ENCODE measurements at regions not wholly inside any gene's neighbourhood (a gene's known extent, or its start where the extent isn't known, plus 50 kb on each side); places are given as distances from the start of the nearest gene placed in this dataset.

DNA sequence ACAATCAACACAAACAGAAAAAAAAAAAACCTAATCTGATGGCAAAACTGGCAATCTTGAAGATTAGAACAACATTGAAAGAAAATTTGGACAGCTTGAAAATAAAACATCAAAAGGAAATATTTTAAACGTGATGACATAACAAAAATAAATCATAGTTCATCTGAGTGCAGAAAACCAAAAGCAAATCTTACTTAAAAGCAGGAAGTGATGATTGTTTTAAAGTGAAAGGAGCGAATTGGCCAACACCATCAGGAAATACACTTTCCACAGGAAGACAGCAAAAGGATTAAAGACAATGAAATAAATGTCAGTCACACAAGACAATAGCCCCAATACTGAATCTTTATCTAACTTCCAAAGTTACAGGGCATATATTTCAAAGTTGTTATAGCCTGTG lies 696.5 kb upstream of the CHORDC1 start:
- Mint-ChIP-seq H3K27ac (no peak overlapping the region), H3K9me3 (peaks cover 0 to 10% (median 4%) of the 10 kb centered on the region in 9 donors), H3K27me3 (no peaks in the 10 kb centered on the region), H3K4me1 (no peaks in the 10 kb centered on the region), H3K4me3 (no peak overlapping the region), H3K36me3 (no peaks in the 10 kb centered on the region)
- ATAC-seq (no peak), DNase-seq (no peak)
- POLR2A ChIA-PET: no interaction called here

DNA sequence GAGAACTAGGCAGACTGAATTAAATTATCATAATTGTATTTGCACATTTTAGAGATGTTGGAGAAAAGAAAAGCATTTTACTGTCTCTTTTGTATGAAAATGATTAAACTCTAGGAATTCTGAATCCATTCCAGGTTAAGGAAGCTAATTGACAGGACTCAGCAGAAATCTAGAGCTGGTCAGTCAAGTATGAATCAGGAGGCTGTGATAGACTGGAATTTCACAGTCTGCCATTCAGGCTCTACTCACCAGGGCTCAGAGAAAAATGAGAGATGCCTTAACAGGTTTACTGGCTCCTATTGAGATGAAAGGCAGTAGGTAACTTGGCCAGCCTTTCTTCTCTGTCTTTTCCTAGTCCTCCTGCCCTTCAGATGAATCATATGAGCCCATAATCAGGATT lies 693.9 kb upstream of the CHORDC1 start:
- ATAC-seq: no peak
- no peaks in the 10 kb centered on the region for H3K36me3 Mint-ChIP-seq
- DNase-seq: no peak
- POLR2A ChIA-PET: no interaction called here
- no peaks in the 10 kb centered on the region for H3K27me3 Mint-ChIP-seq
- no peak overlapping the region for H3K27ac Mint-ChIP-seq
- H3K9me3 Mint-ChIP-seq: peaks cover 0 to 6% (median 4%) of the 10 kb centered on the region in 9 donors
- H3K4me3 Mint-ChIP-seq: no peak overlapping the region
- no peaks in the 10 kb centered on the region for H3K4me1 Mint-ChIP-seq

DNA sequence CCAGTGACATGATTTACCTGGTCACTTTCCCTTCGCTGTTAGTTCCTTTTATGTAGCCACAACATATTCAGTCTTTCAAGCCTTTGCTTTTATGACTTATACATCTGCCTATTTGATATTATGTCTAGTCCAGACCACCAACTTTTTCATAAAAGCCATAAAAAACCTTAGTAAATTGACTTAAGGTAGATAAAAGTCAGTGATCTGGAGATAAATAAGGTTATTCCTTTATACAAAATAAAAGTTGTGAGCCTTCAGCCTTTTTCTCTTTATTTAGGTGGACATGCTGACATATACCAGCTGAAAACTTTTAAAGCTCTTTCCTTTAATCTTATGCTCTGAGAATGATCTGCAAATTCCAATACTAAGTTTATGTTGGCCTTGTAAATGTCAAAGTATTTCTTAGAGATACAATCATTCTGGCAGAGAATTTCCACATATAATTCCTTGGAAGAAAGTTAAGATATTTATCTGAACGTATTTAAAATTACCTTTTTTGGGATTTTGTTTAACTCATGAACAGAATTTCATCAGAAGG lies 690.4 kb upstream of the CHORDC1 start:
- Mint-ChIP-seq H3K4me1 (no peaks in the 10 kb centered on the region), H3K27ac (no peak overlapping the region), H3K4me3 (no peak overlapping the region), H3K9me3 (peaks cover 0 to 10% (median 3%) of the 10 kb centered on the region in 9 donors), H3K27me3 (no peaks in the 10 kb centered on the region), H3K36me3 (no peaks in the 10 kb centered on the region)
- DNase-seq: no peak
- POLR2A ChIA-PET: no interaction called here
- no peak for ATAC-seq

DNA sequence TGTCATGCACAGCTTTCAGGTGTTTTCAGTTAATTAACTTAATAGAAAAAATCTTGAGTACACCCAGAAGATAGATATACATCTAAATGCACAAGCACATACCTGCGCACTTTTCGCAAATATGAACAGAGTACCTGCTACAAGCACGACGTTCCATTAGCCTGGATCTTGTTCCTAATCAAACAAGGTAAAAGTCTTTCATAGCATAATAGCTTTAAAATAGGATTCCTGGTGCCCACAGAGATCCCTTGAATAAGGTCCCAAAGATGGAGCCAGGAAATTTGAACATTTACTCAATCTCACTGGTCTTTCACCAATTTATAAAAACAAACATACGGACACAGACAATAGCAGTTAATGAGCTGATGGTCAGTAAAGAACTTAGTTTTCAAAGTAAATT lies 689.8 kb upstream of the CHORDC1 start:
- DNase-seq (no peak), ATAC-seq (no peak)
- peaks cover 0 to 10% (median 3%) of the 10 kb centered on the region in 9 donors for H3K9me3 Mint-ChIP-seq
- H3K36me3 Mint-ChIP-seq: no peaks in the 10 kb centered on the region
- no peaks in the 10 kb centered on the region for H3K27me3 Mint-ChIP-seq
- no peaks in the 10 kb centered on the region for H3K4me1 Mint-ChIP-seq
- no peak overlapping the region for H3K4me3 Mint-ChIP-seq
- POLR2A ChIA-PET: no interaction called here
- H3K27ac Mint-ChIP-seq: no peak overlapping the region

DNA sequence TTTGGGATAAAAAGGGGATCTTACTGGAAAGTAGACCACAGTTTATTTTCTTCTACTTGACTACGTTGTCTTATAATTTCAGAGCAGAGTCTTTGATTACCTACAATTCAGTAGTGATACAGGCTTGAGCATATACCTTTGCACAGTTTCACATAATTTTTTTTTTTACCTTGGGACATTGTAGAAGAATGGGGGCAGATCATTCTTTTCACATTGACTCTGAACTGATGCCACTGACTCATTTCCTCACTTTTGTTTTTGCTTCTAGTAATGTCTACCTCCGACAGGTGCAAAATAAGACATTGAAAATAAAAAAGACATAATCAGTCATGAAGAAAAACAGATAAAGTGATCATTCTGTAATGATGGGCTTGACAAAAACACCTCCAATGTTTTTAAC lies 688.3 kb upstream of the CHORDC1 start:
- DNase-seq (no peak), ATAC-seq (no peak)
- no peaks in the 10 kb centered on the region for H3K4me1 Mint-ChIP-seq
- no peaks in the 10 kb centered on the region for H3K27me3 Mint-ChIP-seq
- H3K9me3 Mint-ChIP-seq: peaks cover 0 to 10% (median 4%) of the 10 kb centered on the region in 9 donors
- H3K36me3 Mint-ChIP-seq: no peaks in the 10 kb centered on the region
- no peak overlapping the region for H3K27ac Mint-ChIP-seq
- POLR2A ChIA-PET: no interaction called here
- no peak overlapping the region for H3K4me3 Mint-ChIP-seq

DNA sequence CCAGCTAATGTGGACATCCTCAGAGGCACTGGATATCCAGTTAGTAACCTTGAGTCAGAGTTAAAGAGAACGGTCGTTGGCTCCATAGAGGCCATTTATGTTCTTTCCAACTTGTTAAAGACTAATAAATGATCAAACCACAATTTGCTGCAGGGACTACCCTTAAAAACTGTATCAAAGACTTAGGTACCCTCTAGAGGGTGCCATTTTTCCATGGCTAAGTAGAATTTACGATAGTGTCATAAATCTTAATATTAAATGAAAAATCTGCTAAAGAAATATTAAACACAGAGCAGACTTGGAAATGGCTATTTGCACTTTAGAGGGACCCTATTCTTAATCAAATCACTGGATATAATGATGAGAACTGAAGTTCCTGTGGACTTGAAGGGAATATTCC lies 685.2 kb upstream of the CHORDC1 start:
- H3K4me1 Mint-ChIP-seq: no peaks in the 10 kb centered on the region
- no peak for DNase-seq
- no peaks in the 10 kb centered on the region for H3K27me3 Mint-ChIP-seq
- H3K4me3 Mint-ChIP-seq: no peak overlapping the region
- POLR2A ChIA-PET: interaction anchor here (0.6 kb wide), 1 partner anchor 512 kb away, joined by 4 read pairs; no protein-coding TSS in a partner anchor
- H3K36me3 Mint-ChIP-seq: no peaks in the 10 kb centered on the region
- peaks cover 2 to 16% (median 9%) of the 10 kb centered on the region in 9 donors for H3K9me3 Mint-ChIP-seq
- ATAC-seq: no peak
- no peak overlapping the region for H3K27ac Mint-ChIP-seq

DNA sequence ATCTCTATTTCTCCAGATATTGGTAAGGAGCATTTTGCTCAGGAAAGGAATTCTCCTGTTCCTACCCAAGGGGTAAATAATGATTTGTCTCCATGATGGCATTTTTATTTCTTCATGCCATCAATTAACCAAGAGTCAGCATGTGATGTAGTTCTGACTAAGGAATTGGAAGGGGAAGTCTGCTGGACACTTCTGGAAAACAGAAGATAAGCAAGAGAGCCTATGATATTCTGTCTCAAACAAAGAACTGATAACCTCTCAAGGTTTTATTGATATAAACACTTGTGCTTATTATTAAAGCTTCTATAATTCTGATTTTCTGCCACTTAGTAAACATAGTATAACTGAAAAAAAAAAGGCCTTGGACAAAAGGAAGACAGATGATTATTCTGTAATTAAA lies 673.0 kb upstream of the CHORDC1 start:
- Mint-ChIP-seq H3K4me3 (no peak overlapping the region), H3K4me1 (no peaks in the 10 kb centered on the region), H3K9me3 (peaks cover 0 to 19% (median 7%) of the 10 kb centered on the region in 9 donors), H3K27me3 (no peaks in the 10 kb centered on the region), H3K36me3 (no peaks in the 10 kb centered on the region), H3K27ac (no peak overlapping the region)
- ATAC-seq (no peak), DNase-seq (no peak)
- POLR2A ChIA-PET: no interaction called here

DNA sequence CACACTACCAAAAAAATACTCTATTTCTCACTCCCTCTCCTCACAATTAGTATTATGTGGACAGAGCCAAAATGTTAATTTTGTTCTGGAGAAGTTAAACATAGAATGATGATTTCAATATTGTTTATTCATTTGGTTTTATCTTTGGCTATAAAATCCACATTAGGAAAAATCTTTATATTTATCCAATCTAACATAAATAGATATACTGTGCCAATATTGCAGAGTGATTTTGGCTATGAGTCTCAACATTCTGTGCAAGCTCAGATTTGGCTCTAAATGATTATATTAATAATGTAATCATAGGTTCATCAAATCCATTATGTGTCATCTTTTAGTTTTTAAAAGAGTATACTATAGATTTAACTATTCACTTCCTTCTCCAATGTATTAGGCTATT lies 667.5 kb upstream of the CHORDC1 start:
- peaks cover 0 to 21% (median 7%) of the 10 kb centered on the region in 9 donors for H3K9me3 Mint-ChIP-seq
- no peak overlapping the region for H3K4me3 Mint-ChIP-seq
- no peak overlapping the region for H3K27ac Mint-ChIP-seq
- ATAC-seq (no peak), DNase-seq (no peak)
- no peaks in the 10 kb centered on the region for H3K4me1 Mint-ChIP-seq
- POLR2A ChIA-PET: no interaction called here
- no peaks in the 10 kb centered on the region for H3K27me3 Mint-ChIP-seq
- H3K36me3 Mint-ChIP-seq: no peaks in the 10 kb centered on the region

DNA sequence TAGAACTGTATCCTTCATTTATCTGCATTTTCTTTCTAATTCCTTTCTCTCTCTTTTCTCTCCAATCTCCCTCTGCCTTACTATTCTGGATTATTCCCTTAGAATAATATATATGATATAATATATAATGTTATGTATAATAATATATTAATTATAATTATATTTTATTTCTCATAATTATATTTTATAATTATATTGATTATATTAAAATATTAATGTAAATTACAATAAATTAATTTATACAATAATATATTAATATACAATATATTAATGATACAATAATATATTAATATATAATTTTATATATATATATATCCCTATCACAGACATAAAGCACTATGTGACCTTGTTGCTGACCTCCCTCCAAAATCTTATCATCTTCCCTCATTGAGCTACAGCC lies 661.3 kb upstream of the CHORDC1 start:
- POLR2A ChIA-PET: no interaction called here
- H3K27me3 Mint-ChIP-seq: no peaks in the 10 kb centered on the region

DNA sequence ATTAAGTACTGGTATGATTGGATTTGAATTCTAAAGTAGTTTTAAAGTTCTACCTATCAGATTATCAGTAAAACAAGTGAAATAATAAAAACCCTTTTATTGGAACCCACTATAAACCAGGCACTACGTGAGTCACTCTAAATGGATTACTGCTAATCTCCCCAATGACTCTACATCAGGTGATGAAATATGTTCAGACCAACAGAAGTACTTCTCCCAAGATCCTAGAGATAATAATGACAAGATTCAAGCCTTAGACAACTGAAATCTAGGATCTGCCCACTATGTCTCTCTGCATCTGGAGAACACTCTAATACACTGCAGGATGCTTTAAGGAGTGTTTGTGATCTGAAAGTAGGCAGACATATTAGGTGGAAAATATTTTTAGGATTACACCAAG lies 652.1 kb upstream of the CHORDC1 start:
- no peak for ATAC-seq
- no peaks in the 10 kb centered on the region for H3K36me3 Mint-ChIP-seq
- DNase-seq: no peak
- no peak overlapping the region for H3K27ac Mint-ChIP-seq
- no peaks in the 10 kb centered on the region for H3K27me3 Mint-ChIP-seq
- peaks cover 5 to 34% (median 16%) of the 10 kb centered on the region in 9 donors for H3K9me3 Mint-ChIP-seq
- no peak overlapping the region for H3K4me3 Mint-ChIP-seq
- POLR2A ChIA-PET: no interaction called here
- H3K4me1 Mint-ChIP-seq: no peaks in the 10 kb centered on the region

More for the DNA sequence above, 661.3 kb upstream of the CHORDC1 start:
- ATAC-seq (no peak), DNase-seq (no peak)
- Mint-ChIP-seq H3K4me1 (no peaks in the 10 kb centered on the region), H3K9me3 (peaks cover 7 to 27% (median 21%) of the 10 kb centered on the region in 9 donors), H3K27ac (no peak overlapping the region), H3K36me3 (no peaks in the 10 kb centered on the region), H3K4me3 (no peak overlapping the region)

DNA sequence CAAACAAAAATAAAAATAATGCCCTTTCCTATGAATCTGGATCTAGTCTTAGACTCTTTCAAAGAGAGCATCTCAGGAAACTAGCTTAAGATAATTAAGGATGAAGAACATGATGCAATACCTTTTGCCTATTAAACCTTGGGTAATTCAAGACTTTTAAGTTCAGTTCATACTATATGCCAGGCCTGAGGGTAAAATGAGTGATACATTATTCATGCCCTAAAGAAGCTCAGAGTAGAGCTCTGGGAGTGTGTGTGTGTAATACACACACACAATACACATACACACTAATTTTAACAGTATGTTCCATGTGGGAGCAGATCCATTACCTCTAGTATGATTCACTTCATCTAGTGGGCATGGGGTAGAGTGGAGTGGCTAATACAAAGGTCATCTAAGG lies 651.4 kb upstream of the CHORDC1 start:
- Mint-ChIP-seq H3K4me1 (no peaks in the 10 kb centered on the region), H3K36me3 (no peaks in the 10 kb centered on the region), H3K27me3 (no peaks in the 10 kb centered on the region), H3K9me3 (peaks cover 5 to 32% (median 18%) of the 10 kb centered on the region in 9 donors), H3K4me3 (no peak overlapping the region), H3K27ac (no peak overlapping the region)
- DNase-seq: no peak
- POLR2A ChIA-PET: no interaction called here
- ATAC-seq: no peak

DNA sequence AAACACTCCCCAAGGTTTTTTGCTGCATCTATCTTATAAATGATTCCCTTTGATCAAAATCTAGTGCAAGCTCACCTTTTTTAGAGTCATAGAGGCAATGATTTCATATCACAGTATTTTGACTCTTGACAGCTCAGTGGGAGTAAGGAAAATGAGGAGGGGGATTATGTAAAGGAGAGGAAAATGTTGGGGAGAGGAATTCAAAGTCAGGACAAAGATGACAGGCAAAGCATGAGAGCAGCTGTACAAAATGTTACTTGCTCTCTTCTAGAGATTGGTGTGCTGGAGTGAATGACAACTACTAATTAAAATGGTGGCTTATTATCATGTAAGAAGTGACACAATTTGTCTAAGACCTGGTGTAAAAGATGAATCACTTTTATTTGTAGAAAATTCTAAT lies 644.6 kb upstream of the CHORDC1 start:
- POLR2A ChIA-PET: no interaction called here
- Mint-ChIP-seq H3K27me3 (no peaks in the 10 kb centered on the region), H3K27ac (no peak overlapping the region), H3K4me1 (no peaks in the 10 kb centered on the region), H3K4me3 (no peak overlapping the region), H3K9me3 (peaks cover 0 to 22% (median 6%) of the 10 kb centered on the region in 9 donors), H3K36me3 (no peaks in the 10 kb centered on the region)
- no peak for ATAC-seq
- DNase-seq: no peak

DNA sequence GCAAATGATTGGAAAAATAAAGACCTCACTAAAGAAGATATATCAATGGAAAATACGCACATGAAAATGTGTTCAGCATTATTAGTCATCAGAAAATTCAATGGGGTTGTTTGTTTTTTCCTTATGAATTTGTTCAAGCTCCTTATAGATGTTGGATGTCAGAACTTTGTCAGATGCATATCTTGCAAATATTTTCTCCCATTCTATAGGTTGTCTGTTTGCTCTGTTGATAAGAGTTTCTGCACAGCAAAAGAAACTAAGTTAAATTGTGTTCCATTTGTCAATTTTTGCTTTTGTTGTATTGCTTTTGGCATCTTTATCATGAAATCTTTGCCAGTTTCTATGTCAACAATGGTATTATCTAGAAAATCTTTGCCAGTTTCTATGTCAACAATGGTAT lies 633.9 kb upstream of the CHORDC1 start:
- Mint-ChIP-seq H3K27me3 (no peaks in the 10 kb centered on the region), H3K4me3 (no peak overlapping the region)

DNA sequence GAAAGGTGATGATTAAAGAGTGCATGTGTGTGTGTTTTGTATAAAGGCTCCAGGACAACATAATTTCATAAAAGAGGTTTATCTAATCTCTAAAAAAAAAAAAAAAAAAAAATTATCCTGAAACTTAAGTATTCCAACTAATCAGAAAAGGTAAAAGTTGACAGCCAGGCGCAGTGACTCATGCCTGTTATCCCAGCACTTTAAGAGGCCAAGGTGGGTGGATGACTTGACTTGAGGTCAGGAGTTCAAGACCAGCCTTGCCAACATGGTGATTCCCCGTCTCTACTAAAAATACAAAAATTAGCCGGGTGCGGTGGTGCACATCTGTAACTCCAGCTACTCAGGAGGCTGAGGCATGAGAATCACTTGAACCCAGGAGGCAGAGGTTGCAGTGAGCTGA lies 632.7 kb upstream of the CHORDC1 start:
- no peak for ATAC-seq
- Mint-ChIP-seq H3K36me3 (no peaks in the 10 kb centered on the region), H3K27ac (no peak overlapping the region)

More for the DNA sequence above, 633.9 kb upstream of the CHORDC1 start:
- DNase-seq: no peak
- no peak overlapping the region for H3K27ac Mint-ChIP-seq
- ATAC-seq: no peak
- POLR2A ChIA-PET: no interaction called here
- peaks cover 0 to 20% (median 14%) of the 10 kb centered on the region in 9 donors for H3K9me3 Mint-ChIP-seq
- no peaks in the 10 kb centered on the region for H3K36me3 Mint-ChIP-seq
- no peaks in the 10 kb centered on the region for H3K4me1 Mint-ChIP-seq

More for the DNA sequence above, 632.7 kb upstream of the CHORDC1 start:
- Mint-ChIP-seq H3K4me3 (no peak overlapping the region), H3K9me3 (peaks cover 0 to 15% (median 11%) of the 10 kb centered on the region in 9 donors), H3K4me1 (no peaks in the 10 kb centered on the region), H3K27me3 (no peaks in the 10 kb centered on the region)
- POLR2A ChIA-PET: no interaction called here
- DNase-seq: no peak

Data from naive thymus-derived CD8-positive, alpha-beta T cell (primary cell).